DMS79 (cell line): ENCODE measurements at regions not wholly inside any gene's neighbourhood (a gene's known extent, or its start where the extent isn't known, plus 50 kb on each side); places are given as distances from the start of the nearest gene placed in this dataset.

Source experiments
- DNase-seq: peaks from one replicate; lab custom pipeline; 2025; lab: John Stamatoyannopoulos, UW

DNA sequence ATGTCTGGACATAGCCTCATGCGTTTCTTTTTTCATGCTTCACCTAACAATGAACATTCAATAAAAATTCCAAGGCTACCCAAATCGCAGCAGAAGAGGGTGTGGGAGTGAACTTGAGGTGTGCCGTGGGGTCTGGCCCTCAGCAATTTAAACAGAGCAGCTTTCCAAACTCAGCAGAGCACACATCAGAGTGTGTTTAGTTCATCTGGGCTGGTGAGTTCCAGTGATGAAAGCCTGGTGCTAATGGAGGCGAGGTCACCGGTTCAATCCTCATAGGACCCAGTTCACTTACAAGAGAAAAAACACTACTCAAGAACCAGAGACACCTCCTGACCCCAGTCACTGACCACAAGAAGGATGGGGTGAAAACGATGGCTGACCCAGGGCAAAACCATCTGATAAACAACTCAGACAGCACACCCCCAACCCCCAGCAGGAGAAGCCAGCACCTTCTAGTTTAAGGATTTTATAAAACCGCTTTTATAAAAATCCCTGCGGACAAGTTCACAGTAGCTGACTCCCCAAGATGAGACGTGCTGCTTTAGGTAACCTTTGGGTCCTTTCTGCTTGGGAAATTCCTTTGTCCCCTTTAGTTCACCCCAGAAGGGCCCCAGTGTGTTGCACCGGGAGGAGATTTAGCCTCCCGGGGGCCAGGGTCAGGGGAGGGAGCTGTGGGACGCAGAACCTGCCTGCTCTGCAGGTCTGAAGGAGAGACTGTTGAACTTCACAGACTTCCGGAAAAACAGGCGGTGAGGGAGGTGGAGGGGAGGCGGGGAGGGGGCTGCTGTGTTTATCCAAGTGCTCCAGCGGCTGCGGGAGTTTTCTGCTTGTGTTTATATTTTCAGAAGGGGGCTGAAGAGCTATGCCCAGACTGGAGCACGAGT is 152.7 kb upstream of the SOX11 start:
- DNase-seq = no peak

DNA sequence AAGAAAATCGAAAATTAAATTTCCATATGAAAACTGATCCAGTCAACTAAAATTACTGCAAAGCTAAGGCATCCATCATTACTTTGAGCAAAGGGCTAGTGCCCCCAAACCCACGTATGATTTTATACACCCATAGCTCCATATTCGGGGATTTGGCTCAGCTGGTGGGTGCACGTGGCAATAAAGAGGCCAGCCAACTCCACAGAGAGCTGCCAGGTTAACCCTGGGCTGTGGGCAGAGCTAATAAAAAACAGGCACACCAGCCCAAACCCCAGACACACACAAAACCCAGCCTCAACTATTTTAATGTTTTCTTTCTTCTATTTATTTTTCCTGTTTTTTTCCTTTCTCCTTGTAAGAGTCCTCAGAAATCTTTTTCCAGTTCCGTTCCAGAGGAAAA is 151.3 kb upstream of the SOX11 start:
- no peak for DNase-seq

DNA sequence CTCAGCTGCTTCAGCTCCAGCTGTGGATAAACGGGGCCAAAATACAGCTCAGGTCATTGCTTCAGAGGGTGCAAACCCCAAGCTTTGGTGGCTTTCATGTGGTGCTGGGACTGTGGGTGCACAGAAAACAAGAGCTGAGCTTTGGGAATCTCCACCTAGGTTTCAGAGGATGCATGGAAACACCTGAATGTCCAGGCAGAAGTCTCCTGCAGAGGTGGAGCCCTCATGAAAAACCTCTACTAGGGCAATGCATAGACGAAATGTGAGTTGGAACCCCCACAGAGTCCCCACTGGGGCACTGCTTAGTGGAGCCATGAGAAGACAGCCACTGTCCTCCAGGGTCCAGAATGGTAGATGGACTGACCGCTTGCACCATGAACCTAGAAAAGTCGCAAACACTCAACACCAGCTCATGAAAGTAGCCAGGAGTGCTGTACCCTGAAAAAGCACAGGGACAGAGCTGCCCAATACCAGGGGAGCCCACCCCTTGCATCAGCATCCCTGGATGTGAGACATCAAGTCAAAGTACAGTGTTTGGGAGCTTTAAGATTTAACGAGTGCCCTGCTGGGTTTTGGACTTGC is 147.9 kb upstream of the SOX11 start:
- no peak for DNase-seq

- DNase-seq = no peak
These were observed 146.0 kb upstream of the SOX11 start for GRCh38 chr2:5546181-5546580.

DNA sequence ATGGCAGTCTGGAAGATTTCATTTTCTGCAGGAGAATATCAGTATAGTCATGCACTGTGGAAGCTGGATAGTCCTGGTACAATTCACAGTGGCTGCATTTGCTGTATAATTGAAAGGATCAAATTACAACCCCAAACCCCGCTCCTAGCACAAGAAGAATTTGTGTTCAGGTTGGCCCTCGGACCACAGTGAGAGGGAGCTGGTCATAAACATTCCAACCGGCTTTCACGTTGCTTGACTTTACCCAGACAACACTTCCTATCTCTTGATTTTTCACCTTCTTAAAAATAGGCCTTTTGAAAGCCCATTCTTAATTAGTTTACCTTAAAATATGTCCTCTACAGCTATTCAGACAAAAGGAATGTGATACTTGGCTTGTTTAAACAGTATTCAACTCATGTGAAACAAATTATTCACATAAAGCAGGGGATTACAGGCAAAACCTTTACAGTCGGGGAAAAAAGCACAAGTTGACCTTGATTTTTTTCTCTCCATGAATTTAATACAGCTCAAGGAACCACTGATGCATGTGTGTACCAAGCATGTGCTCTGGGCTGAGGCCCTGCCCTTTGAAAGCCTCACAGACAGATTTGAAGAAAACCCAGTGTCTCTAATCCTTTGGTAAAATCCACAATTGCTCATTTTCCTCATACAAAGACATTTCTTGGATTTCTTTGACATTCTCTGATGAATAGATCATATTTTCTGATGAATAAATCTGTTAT is 143.0 kb upstream of the SOX11 start:
- no peak for DNase-seq

DNA sequence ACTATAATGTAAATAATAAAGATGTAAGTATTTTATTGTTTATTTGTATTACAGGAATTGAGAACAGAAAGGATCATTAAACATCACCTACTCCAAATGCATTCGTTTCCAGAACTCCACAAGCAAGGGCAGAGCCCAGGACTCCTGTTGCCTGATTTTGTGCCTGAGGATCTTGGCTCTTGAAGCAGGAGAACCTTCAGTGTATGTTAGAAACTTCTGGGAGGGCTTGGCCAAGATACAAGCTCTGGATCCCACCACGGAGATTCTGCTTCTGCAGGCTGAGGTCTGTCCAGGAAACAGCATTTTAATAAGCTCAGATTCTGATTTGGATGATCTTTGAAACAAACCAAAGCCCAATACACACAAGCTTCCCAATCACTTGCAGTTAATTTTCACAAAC is 142.4 kb upstream of the SOX11 start:
- no peak for DNase-seq

DNA sequence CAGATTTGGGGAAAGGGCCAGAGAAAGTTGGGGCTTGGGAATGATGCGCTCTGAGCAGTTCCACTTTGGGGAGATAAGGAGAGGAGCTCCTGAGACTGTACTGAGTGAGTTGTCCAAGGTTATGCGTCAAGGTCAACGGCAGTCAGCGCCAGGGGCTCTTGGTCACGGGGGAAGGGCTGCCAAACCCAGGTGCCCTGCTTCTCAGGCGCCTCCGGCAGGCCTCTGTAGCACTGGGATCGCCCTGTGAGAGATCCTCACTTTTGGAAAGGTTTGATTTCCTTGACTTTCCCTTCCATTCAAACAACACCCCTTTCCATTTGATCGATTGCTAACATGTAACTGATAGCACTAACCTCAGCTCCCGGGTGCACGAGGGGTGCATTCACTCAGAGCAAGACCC is 136.5 kb upstream of the SOX11 start:
- no peak for DNase-seq

DNA sequence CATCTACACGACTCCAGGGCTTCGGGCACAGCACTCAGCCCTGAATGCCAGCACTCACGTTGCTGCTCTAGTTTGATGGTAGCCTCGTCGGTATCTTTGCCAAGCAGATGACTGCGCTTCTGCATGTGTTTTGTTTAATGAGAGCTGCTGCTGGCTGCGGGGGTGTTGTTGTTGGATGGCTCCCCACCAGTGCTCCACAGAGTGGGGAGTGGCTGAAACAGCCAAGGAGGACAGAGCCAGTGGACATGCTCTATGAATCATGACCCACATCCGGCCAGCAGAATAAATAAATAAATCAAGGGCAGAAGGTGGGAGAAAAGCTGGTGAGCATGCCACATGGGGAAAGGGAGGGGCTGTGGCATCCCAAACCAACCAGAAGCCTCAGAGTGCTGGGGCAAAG is 131.2 kb upstream of the SOX11 start:
- no peak for DNase-seq

DNA sequence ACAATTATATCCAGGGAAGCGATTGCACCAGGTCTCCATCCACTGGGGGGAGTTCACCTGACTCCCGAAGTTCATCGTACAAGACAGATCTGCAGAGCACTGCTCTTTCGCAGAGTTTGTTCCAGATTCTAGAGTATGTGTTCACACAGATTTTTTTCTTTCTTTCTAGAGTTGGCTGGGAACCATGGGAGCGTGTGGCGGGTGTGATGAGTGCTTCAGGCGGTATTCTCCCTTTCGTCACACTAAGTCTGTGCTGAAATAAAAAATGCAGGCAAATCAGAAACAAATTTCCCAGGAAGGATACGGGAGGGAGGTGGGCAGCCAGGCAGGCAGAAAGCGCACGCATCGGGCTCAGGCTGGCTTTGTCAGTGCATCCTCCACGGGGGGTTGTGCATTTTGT is 129.8 kb upstream of the SOX11 start:
- no peak for DNase-seq

- no peak for DNase-seq
These were observed 129.3 kb upstream of the SOX11 start for GRCh38 chr2:5562865-5563264.

DNA sequence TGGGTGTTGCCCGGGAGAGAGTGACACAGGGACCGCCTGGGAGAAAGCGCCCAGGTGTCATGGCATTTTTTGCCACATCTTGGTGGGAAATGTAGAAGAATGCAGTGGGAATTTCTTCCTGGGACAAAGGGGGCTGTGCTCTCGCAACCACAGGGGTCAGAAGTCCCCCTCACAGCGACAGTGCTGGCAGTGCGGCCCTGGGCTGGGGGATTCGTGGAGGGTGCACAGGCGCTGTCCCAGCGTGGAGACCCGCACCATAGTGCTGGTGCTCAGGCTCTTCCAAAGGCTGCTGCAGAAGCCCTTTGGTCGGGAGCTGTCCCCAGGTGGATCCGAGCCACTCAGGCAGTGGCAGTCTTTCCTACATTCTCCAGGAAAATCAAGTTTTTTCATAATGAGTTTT is 128.8 kb upstream of the SOX11 start:
- no peak for DNase-seq

DNA sequence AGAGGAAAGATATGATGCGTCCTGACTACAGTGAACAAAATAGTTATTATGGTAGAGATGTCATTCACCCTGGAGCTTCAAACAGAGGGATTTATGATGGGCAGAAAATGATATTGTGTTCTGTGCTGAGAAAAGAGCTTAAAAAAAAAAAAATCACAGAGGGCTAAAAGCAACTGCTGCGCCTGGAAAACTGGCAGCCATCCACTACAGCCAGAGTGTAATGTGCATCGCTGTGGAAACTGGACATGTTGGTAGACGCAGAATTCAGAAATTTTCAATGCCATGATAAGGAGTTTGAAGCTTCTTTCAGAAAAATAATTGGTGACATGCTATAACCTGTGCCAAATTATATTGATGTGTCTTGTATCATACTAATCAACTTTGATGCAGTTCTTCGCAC is 122.9 kb upstream of the SOX11 start:
- DNase-seq = no peak

- DNase-seq = no peak
These were observed 116.2 kb upstream of the SOX11 start for GRCh38 chr2:5576015-5576414.

DNA sequence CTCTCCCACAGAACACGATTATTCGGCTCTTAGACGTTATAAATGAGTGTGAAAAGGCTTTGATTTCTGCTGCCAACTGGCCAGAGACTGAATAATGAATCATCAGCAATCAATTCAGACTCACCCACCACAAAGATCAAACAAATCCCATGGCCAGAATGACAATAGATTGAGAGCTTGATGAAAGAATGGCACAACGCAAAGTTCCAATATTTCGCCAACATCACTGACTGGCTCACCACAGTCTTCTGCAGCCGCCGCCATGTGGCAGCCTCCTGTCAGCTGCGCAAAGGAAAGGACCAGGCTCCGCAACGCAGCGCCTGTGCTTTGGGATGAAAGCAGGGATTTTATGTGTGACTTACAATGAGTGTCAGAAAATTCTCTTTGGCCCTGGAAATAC is 104.4 kb upstream of the SOX11 start:
- DNase-seq = no peak

DNA sequence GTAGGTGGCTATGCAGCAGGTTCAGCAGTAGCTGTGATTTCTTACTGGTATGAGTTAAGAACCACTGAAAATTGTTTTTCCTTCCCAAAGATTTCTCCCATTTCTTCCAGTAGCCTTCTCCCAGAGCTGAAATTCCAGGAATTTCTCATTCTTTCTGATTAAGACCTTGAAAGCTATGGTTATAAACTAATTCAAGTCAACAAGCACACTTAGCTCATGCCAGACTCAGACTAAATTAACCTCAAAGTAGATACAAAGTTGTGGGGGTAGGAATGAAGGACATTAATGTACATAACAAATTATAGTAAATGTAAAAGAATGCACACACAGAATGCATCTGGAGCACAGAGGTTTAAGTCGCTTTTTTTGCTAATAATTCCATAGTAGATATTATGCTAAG is 103.6 kb upstream of the SOX11 start:
- DNase-seq = no peak

GRCh38 chr2:5589183-5589582 is 103.0 kb upstream of the SOX11 start:
- no peak for DNase-seq

DNA sequence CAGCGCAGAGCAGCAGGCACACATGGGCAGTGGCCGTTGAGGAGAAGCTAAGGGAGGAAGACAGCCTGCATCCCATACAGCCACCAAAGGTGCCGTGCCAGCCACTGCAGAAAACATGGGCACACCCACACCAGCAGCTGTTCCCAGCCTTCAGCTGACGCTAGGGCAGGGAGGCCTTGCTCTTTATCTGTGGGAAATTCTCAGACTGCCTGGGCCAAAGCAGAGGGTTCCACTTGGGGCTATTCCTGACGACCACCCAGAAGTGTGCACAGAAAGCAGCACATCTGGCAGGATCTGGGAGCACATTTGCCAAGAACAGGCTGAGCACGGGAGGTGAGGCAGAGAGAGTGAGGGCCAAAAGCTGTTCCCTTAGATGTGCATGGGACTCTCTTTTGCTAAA is 101.3 kb upstream of the SOX11 start:
- DNase-seq = no peak

DNA sequence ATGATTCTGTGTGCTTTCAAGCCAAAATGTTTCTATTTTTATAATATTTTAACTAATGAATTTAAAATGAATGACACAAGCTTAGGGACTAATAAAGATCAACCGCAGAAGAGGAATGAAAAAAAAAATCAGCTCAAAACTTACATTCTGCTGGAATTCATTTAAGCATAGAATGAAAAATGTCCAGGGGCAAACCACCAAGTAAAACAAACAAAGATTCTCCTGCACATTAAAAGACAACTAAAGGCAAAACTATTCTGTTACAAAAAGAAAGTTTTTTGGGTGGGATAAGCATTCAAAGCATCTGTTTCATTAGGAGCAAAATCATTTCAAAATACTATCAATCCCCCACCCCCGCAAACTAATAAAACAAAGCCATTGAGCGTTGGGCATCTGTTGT is 99.3 kb upstream of the SOX11 start:
- no peak for DNase-seq

DNA sequence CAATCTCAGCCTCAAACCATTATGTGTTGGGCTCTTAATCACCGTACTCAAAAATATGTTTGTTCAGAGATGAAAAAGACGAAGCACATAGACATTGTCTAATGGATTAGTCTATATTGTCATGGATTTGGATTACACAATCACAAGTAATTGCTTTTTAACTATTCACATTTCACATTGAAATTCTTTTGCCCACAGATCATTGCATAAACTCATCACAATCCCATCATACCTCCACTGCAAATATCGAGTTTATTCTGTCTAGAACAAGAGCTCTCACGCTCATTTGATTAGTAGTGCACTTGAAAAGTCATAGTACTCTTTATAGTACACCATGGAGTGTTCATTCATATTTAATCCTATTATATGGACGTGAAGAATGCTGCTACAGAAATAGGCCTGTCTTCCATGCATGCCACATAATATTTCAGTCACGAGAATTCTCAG is 97.9 kb upstream of the SOX11 start:
- peak; percentile 70 for DNase-seq

DNA sequence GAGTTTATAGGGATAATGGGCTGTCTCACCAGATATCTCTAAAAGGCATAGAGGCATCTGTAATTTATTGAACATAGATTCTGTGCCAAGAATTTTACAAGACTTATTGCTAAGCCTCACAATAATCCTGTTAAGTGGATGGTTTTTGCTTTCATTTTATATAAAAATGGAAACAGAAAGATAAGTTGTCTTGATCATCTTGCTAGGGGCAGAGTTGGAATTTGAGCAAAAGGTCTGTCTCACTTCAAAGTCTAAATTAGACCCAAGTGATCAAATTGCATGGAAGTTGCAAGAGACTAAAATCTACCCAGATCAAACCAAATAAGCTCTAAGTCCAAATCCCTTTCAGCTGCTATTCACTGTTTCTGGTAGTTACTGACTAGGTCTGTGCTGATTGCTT is 95.3 kb upstream of the SOX11 start:
- DNase-seq = no peak

- no peak for DNase-seq
These were observed 94.0 kb upstream of the SOX11 start for GRCh38 chr2:5598156-5598555.

DNA sequence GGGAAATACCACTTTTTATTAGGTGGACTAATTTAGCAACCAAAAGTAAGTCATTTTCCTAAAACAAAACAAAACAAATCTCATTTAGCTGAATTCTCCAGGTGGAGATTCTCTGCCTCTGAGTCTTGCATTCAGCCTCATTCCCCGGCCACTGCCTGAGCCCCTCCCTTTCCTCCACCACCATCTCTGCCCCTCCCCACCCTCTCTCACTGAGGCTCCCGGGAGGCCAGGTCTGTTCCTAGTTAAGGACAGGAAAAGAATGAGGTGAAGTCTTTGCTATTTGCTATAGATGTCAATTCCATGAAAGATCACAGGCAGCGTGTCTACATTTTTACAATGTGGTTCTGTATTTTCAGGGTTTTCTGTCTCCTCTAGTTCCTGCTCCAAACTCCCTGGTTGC is 83.0 kb upstream of the SOX11 start:
- DNase-seq = no peak

DNA sequence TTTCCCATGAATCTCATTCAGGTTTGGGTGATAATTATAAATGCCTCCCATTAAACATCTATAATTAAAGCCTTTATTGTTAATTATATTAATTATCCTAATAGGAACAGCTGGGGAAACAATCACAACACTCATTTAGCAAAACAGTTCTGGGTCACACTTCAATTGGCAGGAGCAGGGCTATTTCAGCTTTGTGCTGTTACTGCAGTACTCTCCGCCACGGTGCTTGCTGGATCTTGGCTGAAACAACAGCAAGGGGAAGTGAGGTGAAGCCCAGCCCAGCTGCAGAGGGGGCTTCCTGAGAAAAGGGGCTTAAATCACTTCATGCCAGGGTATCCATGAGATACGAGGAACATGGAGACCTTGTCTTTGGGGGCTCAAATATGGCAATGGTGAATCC is 79.5 kb upstream of the SOX11 start:
- no peak for DNase-seq
